Activated T-cell treated with anti-CD3 and anti-CD28 coated beads, Interleukin-2, amount 50 U/mL, for 72 hours (primary cell): ENCODE measurements at regions not wholly inside any gene's neighbourhood (a gene's known extent, or its start where the extent isn't known, plus 50 kb on each side); places are given as distances from the start of the nearest gene placed in this dataset.

Experiments
- ATAC-seq, 2 donors: fragments of 150-1000 bp; cut with Tn5 transposase; replicated peaks in 1 of 2; 2 replicates each; pipeline ENCODE4 v1.10.0; 2021; ENCODE audit warnings: moderate library complexity in 2 of 2, mild to moderate bottlenecking in 1 of 2
- DNase-seq, 2 donors: peaks; one replicate each; pipeline ENCODE4 v3.0.0; 2021 to 2022; ENCODE audit warnings: mixed read lengths in 1 of 2
- H3K27ac Mint-ChIP-seq: one replicate; pipeline ENCODE4 v1.8.0; 2022; ENCODE audit warnings: mild to moderate bottlenecking, moderate library complexity, mixed read lengths
- H3K27me3 Mint-ChIP-seq: one replicate; pipeline ENCODE4 v1.8.0; 2022; ENCODE audit warnings: low read depth, mixed read lengths
- H3K36me3 Mint-ChIP-seq, 2 donors: one replicate each; pipeline ENCODE4 v1.8.0; 2022; ENCODE audit warnings: mixed read lengths in 2 of 2, mild to moderate bottlenecking in 1 of 2; ENCODE audit not compliant: insufficient read depth in 2 of 2
- H3K4me1 Mint-ChIP-seq: one replicate; pipeline ENCODE4 v1.8.0; 2022; ENCODE audit warnings: low read depth, mixed read lengths
- H3K4me3 Mint-ChIP-seq, 2 donors: one replicate each; pipeline ENCODE4 v1.8.0; 2022; ENCODE audit warnings: mild to moderate bottlenecking in 2 of 2, mixed read lengths in 2 of 2, moderate library complexity in 2 of 2
- H3K9me3 Mint-ChIP-seq, 2 donors: one replicate each; pipeline ENCODE4 v1.8.0; 2022; ENCODE audit warnings: mixed read lengths in 2 of 2

GRCh38 chr6:98487612-98488011 lies 346.8 kb upstream of the POU3F2 start:
- no peaks in the 10 kb centered on the region for H3K27me3 Mint-ChIP-seq
- H3K4me3 Mint-ChIP-seq = no peak overlapping the region
- no peaks in the 10 kb centered on the region for H3K4me1 Mint-ChIP-seq
- H3K9me3 Mint-ChIP-seq = no peaks in the 10 kb centered on the region
- no peaks in the 10 kb centered on the region for H3K36me3 Mint-ChIP-seq
- ATAC-seq = no peak
- no peak overlapping the region for H3K27ac Mint-ChIP-seq
- DNase-seq = no peak

- no peak overlapping the region for H3K4me3 Mint-ChIP-seq
- no peak overlapping the region for H3K27ac Mint-ChIP-seq
- H3K36me3 Mint-ChIP-seq = no peaks in the 10 kb centered on the region
- no peaks in the 10 kb centered on the region for H3K9me3 Mint-ChIP-seq
- ATAC-seq = no peak
- H3K27me3 Mint-ChIP-seq = no peaks in the 10 kb centered on the region
- no peak for DNase-seq
- H3K4me1 Mint-ChIP-seq = no peaks in the 10 kb centered on the region
These were observed 336.1 kb upstream of the POU3F2 start for GRCh38 chr6:98498144-98498775.

- no peaks in the 10 kb centered on the region for H3K9me3 Mint-ChIP-seq
- ATAC-seq (no peak), DNase-seq (no peak)
- no peaks in the 10 kb centered on the region for H3K36me3 Mint-ChIP-seq
- no peaks in the 10 kb centered on the region for H3K4me1 Mint-ChIP-seq
- no peak overlapping the region for H3K4me3 Mint-ChIP-seq
- no peak overlapping the region for H3K27ac Mint-ChIP-seq
- H3K27me3 Mint-ChIP-seq = no peaks in the 10 kb centered on the region
These were observed 335.5 kb upstream of the POU3F2 start for GRCh38 chr6:98498866-98499265.

- no peak for ATAC-seq
- Mint-ChIP-seq H3K36me3 (no peaks in the 10 kb centered on the region), H3K27ac (no peak overlapping the region)
These were observed 320.2 kb upstream of the POU3F2 start for GRCh38 chr6:98514073-98514720.

DNA sequence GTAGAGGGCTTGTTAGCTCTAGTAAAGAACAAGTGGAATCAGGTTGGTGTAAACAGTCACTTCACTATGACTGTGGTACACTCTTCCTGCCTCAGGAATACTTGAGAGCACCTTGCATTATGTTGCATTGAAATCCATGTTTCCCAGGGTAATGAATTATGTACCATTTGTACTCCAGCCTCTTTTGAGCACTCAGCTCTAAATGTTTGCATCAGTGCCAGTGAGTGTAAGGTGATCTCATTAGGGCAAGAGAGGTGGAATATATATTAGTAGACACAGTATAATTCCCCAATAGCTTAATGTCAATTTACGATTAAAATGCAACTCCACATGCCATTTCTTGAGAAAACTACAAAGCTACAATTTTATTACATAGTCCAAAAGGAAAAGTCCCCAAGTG lies 319.6 kb upstream of the POU3F2 start:
- H3K27me3 Mint-ChIP-seq = no peaks in the 10 kb centered on the region
- no peak overlapping the region for H3K27ac Mint-ChIP-seq
- no peak overlapping the region for H3K4me3 Mint-ChIP-seq
- ATAC-seq = no peak
- H3K9me3 Mint-ChIP-seq = peaks cover 0 to 2% of the 10 kb centered on the region in 2 donors
- no peaks in the 10 kb centered on the region for H3K36me3 Mint-ChIP-seq
- DNase-seq = no peak
- no peaks in the 10 kb centered on the region for H3K4me1 Mint-ChIP-seq

More at GRCh38 chr6:98514073-98514720, 320.2 kb upstream of the POU3F2 start:
- peaks cover 0 to 2% of the 10 kb centered on the region in 2 donors for H3K9me3 Mint-ChIP-seq
- no peak overlapping the region for H3K4me3 Mint-ChIP-seq
- H3K4me1 Mint-ChIP-seq = no peaks in the 10 kb centered on the region
- no peak for DNase-seq
- H3K27me3 Mint-ChIP-seq = no peaks in the 10 kb centered on the region

DNA sequence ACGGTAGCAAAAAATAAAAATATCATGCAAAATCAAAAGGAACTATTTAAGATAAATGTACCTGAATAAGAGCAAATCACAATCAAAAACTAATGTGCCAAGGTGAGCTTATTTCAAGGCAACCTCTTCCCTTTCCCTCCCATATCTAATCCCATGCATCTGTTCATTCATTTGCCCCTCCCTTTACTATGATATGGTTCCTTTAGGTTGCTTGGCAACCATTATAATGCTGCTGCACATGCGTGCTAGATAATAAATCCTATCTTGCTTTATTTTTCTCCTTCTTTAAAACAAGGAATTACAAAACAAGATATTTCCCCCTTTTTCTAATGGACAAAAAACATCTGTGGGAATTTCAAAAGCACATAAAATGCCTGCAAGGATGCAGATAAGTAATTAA lies 318.2 kb upstream of the POU3F2 start:
- H3K36me3 Mint-ChIP-seq = no peaks in the 10 kb centered on the region
- peaks cover 1 to 2% of the 10 kb centered on the region in 2 donors for H3K9me3 Mint-ChIP-seq
- ATAC-seq (no peak), DNase-seq (no peak)
- H3K4me3 Mint-ChIP-seq = no peak overlapping the region
- no peaks in the 10 kb centered on the region for H3K27me3 Mint-ChIP-seq
- H3K27ac Mint-ChIP-seq = no peak overlapping the region
- no peaks in the 10 kb centered on the region for H3K4me1 Mint-ChIP-seq

DNA sequence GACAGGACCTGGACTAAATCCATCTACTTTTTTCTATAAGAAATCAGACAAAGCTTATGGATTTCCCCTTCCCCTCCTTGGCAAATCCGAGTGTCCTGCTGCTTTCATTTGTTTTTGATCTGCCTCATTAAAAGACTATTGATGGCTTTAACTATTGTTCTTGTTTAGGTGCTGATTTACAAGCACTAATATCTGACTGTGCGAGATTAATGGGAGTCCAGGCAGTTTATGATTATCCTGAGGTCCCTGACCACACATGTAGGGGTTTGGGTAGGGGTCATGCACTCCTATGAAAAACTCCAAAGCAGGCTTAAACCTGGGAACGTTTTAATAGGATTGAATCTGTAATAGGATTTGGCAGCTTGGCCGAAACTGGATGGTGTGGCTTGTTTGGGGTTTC lies 317.5 kb upstream of the POU3F2 start:
- Mint-ChIP-seq H3K4me3 (no peak overlapping the region), H3K27ac (no peak overlapping the region), H3K27me3 (no peaks in the 10 kb centered on the region), H3K4me1 (no peaks in the 10 kb centered on the region), H3K36me3 (no peaks in the 10 kb centered on the region), H3K9me3 (peaks cover under 1 to 4% of the 10 kb centered on the region in 2 donors)
- ATAC-seq (no peak), DNase-seq (no peak)

GRCh38 chr6:98525860-98526259 lies 308.5 kb upstream of the POU3F2 start:
- Mint-ChIP-seq H3K9me3 (peaks cover 2 to 4% of the 10 kb centered on the region in 2 donors), H3K4me3 (no peak overlapping the region), H3K27me3 (no peaks in the 10 kb centered on the region), H3K27ac (no peak overlapping the region), H3K4me1 (no peaks in the 10 kb centered on the region), H3K36me3 (no peaks in the 10 kb centered on the region)
- ATAC-seq (no peak), DNase-seq (no peak)

DNA sequence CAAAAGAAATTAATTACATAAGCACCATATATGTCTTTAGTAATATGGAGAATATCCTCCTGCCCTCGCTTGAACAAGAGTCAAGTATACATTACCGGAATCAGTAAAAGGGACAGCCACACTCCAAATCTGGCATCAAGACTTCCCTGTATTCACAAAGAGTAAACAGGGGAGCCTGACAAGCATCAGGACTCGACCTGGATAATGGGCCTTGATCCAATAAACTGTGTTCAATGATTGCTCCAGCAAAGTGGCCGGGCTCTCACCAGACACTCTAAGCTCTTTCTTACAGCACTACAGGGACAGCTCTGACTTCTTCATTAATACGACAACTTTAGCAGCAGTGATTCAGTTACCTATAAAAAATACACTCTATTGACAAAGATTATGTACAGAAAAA lies 307.9 kb upstream of the POU3F2 start:
- H3K4me3 Mint-ChIP-seq = no peak overlapping the region
- no peak for DNase-seq
- H3K27me3 Mint-ChIP-seq = no peaks in the 10 kb centered on the region
- H3K36me3 Mint-ChIP-seq = no peaks in the 10 kb centered on the region
- no peak for ATAC-seq
- no peaks in the 10 kb centered on the region for H3K4me1 Mint-ChIP-seq
- H3K9me3 Mint-ChIP-seq = peaks cover under 1 to 2% of the 10 kb centered on the region in 2 donors
- H3K27ac Mint-ChIP-seq = no peak overlapping the region

DNA sequence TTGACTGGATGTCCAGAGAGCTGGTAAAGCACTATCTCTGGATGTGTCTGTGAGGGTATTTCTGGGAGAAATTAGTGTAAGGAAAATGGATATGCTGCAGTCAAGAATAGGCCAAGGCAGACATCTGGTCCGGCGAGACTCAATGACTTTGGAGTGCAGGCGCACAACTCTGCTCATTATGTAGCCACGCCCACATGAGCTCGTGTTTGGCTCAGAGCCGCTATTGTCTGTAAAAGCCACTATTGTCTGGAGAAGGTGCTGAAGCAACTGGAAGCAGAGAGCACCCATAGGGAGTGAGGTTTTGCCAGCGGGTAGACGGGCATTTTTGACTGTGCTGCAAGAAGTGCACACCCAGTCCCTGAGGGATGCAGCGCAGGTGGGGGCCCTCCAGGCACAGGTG lies 305.0 kb upstream of the POU3F2 start:
- peaks cover 0 to 2% of the 10 kb centered on the region in 2 donors for H3K9me3 Mint-ChIP-seq
- H3K27me3 Mint-ChIP-seq = no peaks in the 10 kb centered on the region
- ATAC-seq = no peak
- H3K36me3 Mint-ChIP-seq = no peaks in the 10 kb centered on the region
- DNase-seq = no peak
- no peaks in the 10 kb centered on the region for H3K4me1 Mint-ChIP-seq
- H3K27ac Mint-ChIP-seq = no peak overlapping the region
- no peak overlapping the region for H3K4me3 Mint-ChIP-seq

DNA sequence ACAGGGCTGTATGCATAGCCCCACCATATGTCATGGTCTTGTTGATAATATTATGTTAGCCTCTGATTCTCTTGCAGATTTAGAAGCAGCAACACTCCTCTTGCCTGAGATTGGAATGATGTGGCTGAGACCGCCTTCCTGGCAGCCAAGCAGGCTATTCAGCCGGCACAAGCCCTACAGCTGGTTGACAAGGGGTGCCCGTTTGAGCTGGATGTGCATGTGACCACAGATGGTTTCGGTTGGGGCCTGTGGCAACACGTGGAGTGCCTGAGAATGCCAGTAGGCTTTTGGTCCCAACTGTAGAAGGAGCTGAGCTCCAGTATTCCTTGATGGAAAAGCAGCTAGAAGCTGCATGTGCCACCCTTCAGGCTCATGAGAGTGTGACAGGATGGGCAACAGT lies 303.6 kb upstream of the POU3F2 start:
- no peak for ATAC-seq
- no peak overlapping the region for H3K4me3 Mint-ChIP-seq
- no peak for DNase-seq
- H3K4me1 Mint-ChIP-seq = no peaks in the 10 kb centered on the region
- H3K27me3 Mint-ChIP-seq = no peaks in the 10 kb centered on the region
- no peak overlapping the region for H3K27ac Mint-ChIP-seq
- no peaks in the 10 kb centered on the region for H3K9me3 Mint-ChIP-seq
- H3K36me3 Mint-ChIP-seq = no peaks in the 10 kb centered on the region

- ATAC-seq (no peak), DNase-seq (no peak)
- H3K27ac Mint-ChIP-seq = no peak overlapping the region
- H3K4me3 Mint-ChIP-seq = no peak overlapping the region
- H3K4me1 Mint-ChIP-seq = no peaks in the 10 kb centered on the region
- H3K27me3 Mint-ChIP-seq = no peaks in the 10 kb centered on the region
- no peaks in the 10 kb centered on the region for H3K36me3 Mint-ChIP-seq
- H3K9me3 Mint-ChIP-seq = no peaks in the 10 kb centered on the region
These were observed 302.4 kb upstream of the POU3F2 start for GRCh38 chr6:98532004-98532403.

- Mint-ChIP-seq H3K4me1 (no peaks in the 10 kb centered on the region), H3K9me3 (peaks cover 0 to 2% of the 10 kb centered on the region in 2 donors), H3K27me3 (no peaks in the 10 kb centered on the region), H3K4me3 (no peak overlapping the region), H3K36me3 (no peaks in the 10 kb centered on the region), H3K27ac (no peak overlapping the region)
- DNase-seq = no peak
- ATAC-seq = no peak
These were observed 294.6 kb upstream of the POU3F2 start for GRCh38 chr6:98539741-98540140.

DNA sequence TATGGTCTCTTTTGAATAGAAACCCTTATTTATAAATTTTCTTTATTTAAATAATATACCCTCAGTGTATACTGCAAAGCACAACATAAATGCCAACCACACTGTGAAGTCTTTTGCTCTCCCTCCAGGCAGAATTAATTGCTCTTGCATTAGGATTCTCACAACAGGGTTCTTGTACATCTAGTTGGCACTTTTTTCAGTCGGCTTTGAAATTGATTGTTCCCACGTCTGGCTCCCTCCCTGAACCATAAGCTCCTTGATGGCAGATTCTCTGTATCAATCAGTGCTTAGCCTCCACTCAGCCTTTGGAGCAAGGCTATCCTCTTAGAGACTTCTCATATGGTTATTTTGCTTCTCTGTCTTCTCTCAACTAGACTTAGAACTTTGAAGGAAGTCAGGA lies 288.0 kb upstream of the POU3F2 start:
- Mint-ChIP-seq H3K27me3 (no peaks in the 10 kb centered on the region), H3K9me3 (no peaks in the 10 kb centered on the region), H3K27ac (no peak overlapping the region), H3K4me1 (no peaks in the 10 kb centered on the region), H3K36me3 (no peaks in the 10 kb centered on the region), H3K4me3 (no peak overlapping the region)
- DNase-seq (no peak), ATAC-seq (no peak)
